OCI-LY1 (cell line): ENCODE measurements at regions not wholly inside any gene's neighbourhood (a gene's known extent, or its start where the extent isn't known, plus 50 kb on each side); places are given as distances from the start of the nearest gene placed in this dataset.

Experiments
- EZH2 ChIP-seq: fragments of 200-600 bp; sonication (generic), shearing (Covaris generic); IDR thresholded peaks from 2 replicates; pipeline ENCODE4 v1.8.0; 2017; ENCODE audit warnings: borderline replicate concordance, mixed run types, mild to moderate bottlenecking, antibody characterized with exemption, low read length, moderate library complexity, mixed read lengths
- TF ChIP-seq, protein P1 (sequence below): fragments of 200-600 bp; sonication (generic), shearing (Covaris generic); IDR thresholded peaks from 2 replicates; pipeline ENCODE4 v1.5.1; 2017; ENCODE audit warnings: mild to moderate bottlenecking, antibody characterized with exemption, low read length, moderate library complexity, mixed read lengths

- TF ChIP-seq, protein P1, sequence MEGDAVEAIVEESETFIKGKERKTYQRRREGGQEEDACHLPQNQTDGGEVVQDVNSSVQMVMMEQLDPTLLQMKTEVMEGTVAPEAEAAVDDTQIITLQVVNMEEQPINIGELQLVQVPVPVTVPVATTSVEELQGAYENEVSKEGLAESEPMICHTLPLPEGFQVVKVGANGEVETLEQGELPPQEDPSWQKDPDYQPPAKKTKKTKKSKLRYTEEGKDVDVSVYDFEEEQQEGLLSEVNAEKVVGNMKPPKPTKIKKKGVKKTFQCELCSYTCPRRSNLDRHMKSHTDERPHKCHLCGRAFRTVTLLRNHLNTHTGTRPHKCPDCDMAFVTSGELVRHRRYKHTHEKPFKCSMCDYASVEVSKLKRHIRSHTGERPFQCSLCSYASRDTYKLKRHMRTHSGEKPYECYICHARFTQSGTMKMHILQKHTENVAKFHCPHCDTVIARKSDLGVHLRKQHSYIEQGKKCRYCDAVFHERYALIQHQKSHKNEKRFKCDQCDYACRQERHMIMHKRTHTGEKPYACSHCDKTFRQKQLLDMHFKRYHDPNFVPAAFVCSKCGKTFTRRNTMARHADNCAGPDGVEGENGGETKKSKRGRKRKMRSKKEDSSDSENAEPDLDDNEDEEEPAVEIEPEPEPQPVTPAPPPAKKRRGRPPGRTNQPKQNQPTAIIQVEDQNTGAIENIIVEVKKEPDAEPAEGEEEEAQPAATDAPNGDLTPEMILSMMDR, result no peak
- no peak for TF ChIP-seq EZH2
These were observed 100.4 kb downstream of the TTC6 start for GRCh38 chr14:37695866-37696265.
